K562 (cell line): ENCODE measurements at regions not wholly inside any gene's neighbourhood (a gene's known extent, or its start where the extent isn't known, plus 50 kb on each side); places are given as distances from the start of the nearest gene placed in this dataset.

Source experiments
- ATAC-seq: fragments of 200-7000 bp; cut with Tn5 transposase; 3 replicates; pipeline ENCODE4 v1.9.1; 2020; ENCODE audit warnings: moderate library complexity
- BruUV-seq: library from RNA; stranded (reverse); fragments of 400-500 nt; replicated peaks from 2 replicates; lab custom pipeline; 2021; lab: Mats Ljungman, UMichigan
- CTCF ChIA-PET: fragments of 300-600 bp; formaldehyde crosslinking; extraction: SDS; loops from one replicate; lab custom pipeline; 2021; ENCODE audit warnings: low intra/inter-chr PET ratio; lab: Yijun Ruan, JAX
- POLR2A ChIA-PET: fragments of 300-600, 350-650 bp; sonication (Branson Sonifier 250); formaldehyde crosslinking; extraction: SDS; loops from one replicate; lab custom pipeline; 2021; ENCODE audit warnings: antibody characterized with exemption, inconsistent platforms; lab: Yijun Ruan, JAX
- DNase-seq, 4 experiments: peaks; one replicate each; pipeline versions ENCODE4 v3.0.0 to v3.0.0-alpha.2; 2011 to 2018; ENCODE audit warnings: low spot score in 3 of 4, mixed read lengths in 3 of 4; ENCODE audit errors: extremely low read depth in 1 of 4
- FAIRE-seq: peaks from 2 replicates; lab custom pipeline; 2011; peaks lifted over from hg19 to GRCh38; lab: Jason Lieb, UNC
- H2AFZ ChIP-seq: 2 replicates; pipeline ENCODE4 v1.6.0; 2011; ENCODE audit warnings: low read depth, low read length, control low read depth, inconsistent platforms
- H3K27ac ChIP-seq: fragments of 200-600 bp; 3 replicates; pipeline ENCODE4 v1.8.0; 2011; ENCODE audit warnings: low read depth, mild to moderate bottlenecking, control low read depth, inconsistent platforms, low read length, moderate library complexity, mixed read lengths; ENCODE audit errors: extremely low read depth
- H3K27me3 ChIP-seq, 2 experiments: fragments of 300-600 bp in 1 of 2; 2 replicates in 1 of 2; 3 replicates in 1 of 2; pipeline versions ENCODE4 v1.6.0 to v1.8.0; 2011; ENCODE audit warnings: inconsistent platforms in 2 of 2, low read length in 2 of 2, mild to moderate bottlenecking in 1 of 2, mixed read lengths in 1 of 2, moderate library complexity in 1 of 2; ENCODE audit not compliant: control insufficient read depth in 2 of 2, insufficient read depth in 2 of 2
- H3K36me3 ChIP-seq: fragments of 300-600 bp; 3 replicates; pipeline ENCODE4 v1.8.0; 2011; ENCODE audit warnings: mild to moderate bottlenecking, low read length, inconsistent platforms; ENCODE audit not compliant: control insufficient read depth, insufficient read depth
- H3K4me1 ChIP-seq, 2 experiments: fragments of 200-600 bp in 1 of 2; replicated peaks in 1 of 2; 2 replicates in 1 of 2; 3 replicates in 1 of 2; pipeline versions ENCODE4 v1.5.1 to v1.8.0; 2011; ENCODE audit warnings: inconsistent platforms in 2 of 2, low read length in 2 of 2, mild to moderate bottlenecking in 1 of 2, mixed read lengths in 1 of 2, moderate library complexity in 1 of 2; ENCODE audit not compliant: control insufficient read depth in 2 of 2, insufficient read depth in 2 of 2
- H3K4me2 ChIP-seq: 2 replicates; pipeline ENCODE4 v1.6.1; 2011; ENCODE audit warnings: low read length, control low read depth, inconsistent platforms, mixed read lengths; ENCODE audit not compliant: insufficient read depth
- H3K4me3 ChIP-seq: fragments of 200-600 bp; sonication (generic), shearing (Covaris generic); 2 replicates; pipeline ENCODE4 v1.5.1; 2016; ENCODE audit warnings: control low read depth, inconsistent platforms
- H3K79me2 ChIP-seq: fragments of 200-600 bp; 3 replicates; pipeline ENCODE4 v1.8.0; 2011; ENCODE audit warnings: low read length, inconsistent platforms; ENCODE audit not compliant: control insufficient read depth, insufficient read depth
- H3K9ac ChIP-seq, 2 experiments: 2 replicates each; pipeline versions ENCODE4 v1.6.0 to v1.6.1; 2011; ENCODE audit warnings: low read depth in 2 of 2, low read length in 2 of 2, control low read depth in 1 of 2, inconsistent platforms in 1 of 2, mild to moderate bottlenecking in 1 of 2, mixed read lengths in 1 of 2; ENCODE audit not compliant: insufficient read depth in 1 of 2
- H3K9me1 ChIP-seq: one replicate; pipeline ENCODE4 v1.6.0; 2011; ENCODE audit warnings: inconsistent platforms, mild to moderate bottlenecking, low read length, moderate library complexity; ENCODE audit not compliant: control insufficient read depth, insufficient read depth
- H3K9me3 ChIP-seq: replicated peaks from 2 replicates; pipeline ENCODE4 v1.5.1; 2011; ENCODE audit warnings: low read depth, low read length, inconsistent platforms; ENCODE audit not compliant: control insufficient read depth, insufficient read depth
- H4K20me1 ChIP-seq: replicated peaks from 2 replicates; pipeline ENCODE4 v1.6.1; 2011; ENCODE audit warnings: low read length, inconsistent platforms, mixed read lengths; ENCODE audit not compliant: control insufficient read depth, insufficient read depth
- DDX20 ChIP-seq: fragments of 450-650 bp; IDR thresholded peaks from 2 replicates; pipeline ENCODE4 v1.6.1; 2016; ENCODE audit warnings: missing genetic modification characterization, low read depth, mild to moderate bottlenecking, missing compliant biosample characterization, moderate library complexity
- GATAD2B ChIP-seq: fragments of 450-650 bp; IDR thresholded peaks from 2 replicates; pipeline ENCODE4 v1.6.1; 2017; ENCODE audit warnings: mild to moderate bottlenecking, borderline replicate concordance
- MEIS2 ChIP-seq: fragments of 450-650 bp; IDR thresholded peaks from 2 replicates; pipeline ENCODE4 v1.6.1; 2014; ENCODE audit warnings: mild to moderate bottlenecking; ENCODE audit not compliant: partially characterized antibody
- MIER1 ChIP-seq: fragments of 450-650 bp; IDR thresholded peaks from 2 replicates; pipeline ENCODE4 v1.6.1; 2016; ENCODE audit warnings: antibody characterized with exemption, mild to moderate bottlenecking, low read depth
- NCOA4 ChIP-seq: fragments of 450-650 bp; IDR thresholded peaks from 2 replicates; pipeline ENCODE4 v1.6.1; 2018; ENCODE audit warnings: mild to moderate bottlenecking; ENCODE audit not compliant: partially characterized antibody
- POU5F1 ChIP-seq: fragments of 150-350 bp; IDR thresholded peaks from 2 replicates; pipeline ENCODE4 v1.6.1; 2014; ENCODE audit warnings: borderline replicate concordance, low read length, low read depth, mild to moderate bottlenecking; ENCODE audit not compliant: partially characterized antibody
- TEAD1 ChIP-seq, 2 experiments: fragments of 450-650 bp in 1 of 2; sonication (generic) in 1 of 2; formaldehyde crosslinking; IDR thresholded peaks; 2 replicates each; pipeline versions ENCODE4 v1.4.0 to v1.8.0; 2020 to 2022; ENCODE audit warnings: mild to moderate bottlenecking in 2 of 2, missing genetic modification reagents in 1 of 2
- WGBS: fragments of 100-300 bp; shearing (Covaris generic); methylation state at CpG from one replicate; pipeline ENCODE4 v1.1.6; 2016; ENCODE audit warnings: low coverage, mixed read lengths; ENCODE audit not compliant: insufficient coverage; ENCODE audit errors: missing lambda C conversion rate; 5-methylcytosine and 5-hydroxymethylcytosine counted together
- in situ Hi-C: fragments of 300-500 bp; cut with MboI; formaldehyde crosslinking; loops from 4 replicates; pipeline ENCODE4 v1.15.0; 2018; ENCODE audit warnings: inconsistent platforms, mixed read lengths
- intact Hi-C: fragments of 100-400 bp; cut with micrococcal nuclease; formaldehyde crosslinking; loops from 2 replicates; pipeline ENCODE4 v1.14.2; 2022
- TF ChIP-seq, protein P1 (sequence below): fragments of 250-450 bp; sonication (Bioruptor Pico); IDR thresholded peaks from 2 replicates; pipeline ENCODE4 v1.5.0; 2021

DNA sequence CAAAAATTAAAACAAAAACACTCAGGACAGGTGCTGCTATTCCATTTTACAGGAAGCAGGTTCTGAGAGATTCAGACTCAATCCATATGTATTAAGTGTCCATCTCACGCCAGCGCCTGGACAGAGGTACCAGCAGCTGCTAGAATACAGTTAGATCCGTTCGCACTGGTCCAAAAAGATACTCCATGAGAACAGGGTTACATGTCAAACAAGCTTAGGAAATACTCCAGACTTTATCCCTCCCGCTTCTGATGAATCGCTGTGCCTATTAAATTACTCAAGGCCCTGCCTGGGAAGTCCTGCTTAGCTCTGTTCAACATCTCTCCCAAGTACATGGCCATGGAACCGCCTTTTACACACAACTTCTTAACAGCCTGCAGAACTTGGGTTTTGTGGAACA is 50.2 kb upstream of the SLC35C1 start:
- WGBS = 0% methylated on average over 7 of the region's 7 CpGs
- H3K27ac ChIP-seq = no peak overlapping the region
- intact Hi-C loops (loop anchor here (5.0 kb wide), 1 partner anchor 382 kb away; no protein-coding TSS in a partner anchor), in situ Hi-C loops (no loop called here)
- no peak for TF ChIP-seq POU5F1
- no peak for TF ChIP-seq MIER1
- TF ChIP-seq, protein P1, sequence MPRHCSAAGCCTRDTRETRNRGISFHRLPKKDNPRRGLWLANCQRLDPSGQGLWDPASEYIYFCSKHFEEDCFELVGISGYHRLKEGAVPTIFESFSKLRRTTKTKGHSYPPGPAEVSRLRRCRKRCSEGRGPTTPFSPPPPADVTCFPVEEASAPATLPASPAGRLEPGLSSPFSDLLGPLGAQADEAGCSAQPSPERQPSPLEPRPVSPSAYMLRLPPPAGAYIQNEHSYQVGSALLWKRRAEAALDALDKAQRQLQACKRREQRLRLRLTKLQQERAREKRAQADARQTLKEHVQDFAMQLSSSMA (CRISPR knock-in tag) = no peak
- TF ChIP-seq GATAD2B = no peak
- TF ChIP-seq NCOA4 = no peak
- H3K4me2 ChIP-seq = no peak overlapping the region
- H3K4me3 ChIP-seq = no peak overlapping the region
- H3K79me2 ChIP-seq = no peaks in the 10 kb centered on the region
- H3K9ac ChIP-seq = no peak overlapping the region
- H3K4me1 ChIP-seq = peaks cover 0 to 8% of the 10 kb centered on the region in 2 experiments; a peak in 3 of 5 replicates
- CTCF ChIA-PET = no interaction called here
- DNase-seq = no peak
- no peaks in the 10 kb centered on the region for H3K36me3 ChIP-seq
- H4K20me1 ChIP-seq = no peaks in the 10 kb centered on the region
- H3K9me1 ChIP-seq = no peaks in the 10 kb centered on the region
- H3K9me3 ChIP-seq = no peaks in the 10 kb centered on the region
- no peak for ATAC-seq
- POLR2A ChIA-PET = interaction anchor here (0.6 to 0.8 kb wide), 2 partner anchors 91 to 194 kb away, joined by 3 read pairs; no protein-coding TSS in a partner anchor
- peaks cover 33 to 77% of the 10 kb centered on the region in 2 experiments for H3K27me3 ChIP-seq
- no peak overlapping the region for H2AFZ ChIP-seq
- no peak for FAIRE-seq
- BruUV-seq = no TSS peak

DNA sequence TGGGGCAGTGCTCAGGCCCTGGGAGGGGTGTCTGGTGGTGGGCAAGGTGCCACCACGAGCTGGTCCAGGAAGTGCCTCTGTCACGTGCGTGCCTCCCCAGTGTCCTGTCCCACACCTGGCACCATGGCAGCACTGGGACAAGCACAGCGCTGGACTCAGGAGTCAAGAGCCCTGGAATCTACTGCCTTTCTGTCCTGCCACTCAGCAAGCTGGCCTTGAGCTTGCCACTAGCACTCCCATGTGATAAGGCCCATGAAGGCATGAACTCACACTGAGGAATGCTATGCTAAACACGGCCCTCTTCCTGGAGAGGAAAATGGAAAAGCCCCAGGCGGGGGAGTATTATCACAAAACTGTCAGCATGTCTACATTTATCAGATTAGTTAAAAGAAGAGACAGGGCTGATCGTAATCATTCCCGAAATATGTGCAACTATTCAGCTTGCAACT is 50.7 kb upstream of the SLC35C1 start:
- no peak overlapping the region for H3K27ac ChIP-seq
- peak; percentile 47 for TF ChIP-seq MEIS2
- peak in 1 of 2 experiments; percentile 71; a peak in 1 of 4 replicates for TF ChIP-seq TEAD1 (CRISPR knock-in tag; IDR thresholded peaks at IDR 0.05)
- TF ChIP-seq DDX20 (tag) = no peak
- TF ChIP-seq, all 486 proteins: peak for 2
- H3K9me3 ChIP-seq = no peaks in the 10 kb centered on the region
- ATAC-seq (no peak), DNase-seq (no peak), FAIRE-seq (no peak)
- POLR2A ChIA-PET = interaction anchor here (0.6 to 0.8 kb wide), 2 partner anchors 91 to 194 kb away, joined by 3 read pairs; no protein-coding TSS in a partner anchor
- intact Hi-C loops (no loop called here), in situ Hi-C loops (no loop called here)
- no peaks in the 10 kb centered on the region for H4K20me1 ChIP-seq
- H2AFZ ChIP-seq = no peak overlapping the region
- peaks cover 0 to 8% of the 10 kb centered on the region in 2 experiments; a peak in 3 of 5 replicates for H3K4me1 ChIP-seq
- no peak overlapping the region for H3K4me2 ChIP-seq
- H3K9ac ChIP-seq = 0 out of 4 replicates have a peak overlapping the region, but pooled peaks of 1 of the 2 experiments have one; percentile 29
- H3K27me3 ChIP-seq = peaks cover 33 to 79% of the 10 kb centered on the region in 2 experiments
- no TSS peak for BruUV-seq
- H3K36me3 ChIP-seq = no peaks in the 10 kb centered on the region
- CTCF ChIA-PET = no interaction called here
- 0% methylated on average over 8 of the region's 8 CpGs for WGBS
- no peaks in the 10 kb centered on the region for H3K79me2 ChIP-seq
- H3K9me1 ChIP-seq = no peaks in the 10 kb centered on the region
- no peak overlapping the region for H3K4me3 ChIP-seq
